Natural killer cell (primary cell): ENCODE measurements at regions not wholly inside any gene's neighbourhood (a gene's known extent, or its start where the extent isn't known, plus 50 kb on each side); places are given as distances from the start of the nearest gene placed in this dataset.

ENCODE experiments used
- ATAC-seq, 3 donors: fragments of 150-1000 bp in 2 of 3; fragments of 200-7000 bp in 1 of 3; cut with Tn5 transposase; 1 replicate in 1 of 3; 2 replicates in 2 of 3; pipeline ENCODE4 v1.10.0; 2021; ENCODE audit warnings: mild to moderate bottlenecking in 2 of 3, moderate library complexity in 2 of 3
- DNase-seq, 2 donors: peaks; one replicate each; pipeline versions ENCODE4 v3.0.0 to v3.0.0-alpha.2; 2013 to 2021; ENCODE audit warnings: mixed read lengths in 1 of 2
- H3K27ac ChIP-seq: one replicate; pipeline ENCODE4 v1.5.1; 2013; ENCODE audit warnings: mild to moderate bottlenecking, low read length
- H3K27me3 ChIP-seq: one replicate; pipeline ENCODE4 v1.6.1; 2013; ENCODE audit warnings: low read length; ENCODE audit not compliant: control insufficient read depth, insufficient read depth
- H3K36me3 ChIP-seq: one replicate; pipeline ENCODE4 v1.6.1; 2013; ENCODE audit warnings: low read length; ENCODE audit not compliant: control insufficient read depth, insufficient read depth
- H3K4me1 ChIP-seq: one replicate; pipeline ENCODE4 v1.6.1; 2013; ENCODE audit warnings: low read length; ENCODE audit not compliant: control insufficient read depth, insufficient read depth
- H3K4me3 ChIP-seq: one replicate; pipeline ENCODE4 v1.5.1; 2013; ENCODE audit warnings: low read length
- H3K9me3 ChIP-seq: one replicate; pipeline ENCODE4 v1.6.1; 2013; ENCODE audit warnings: low read length; ENCODE audit not compliant: control insufficient read depth, insufficient read depth
- H3K27ac Mint-ChIP-seq, 2 donors: one replicate each; pipeline ENCODE4 v1.8.0; 2022; ENCODE audit warnings: mild to moderate bottlenecking in 2 of 2, mixed read lengths in 2 of 2, moderate library complexity in 1 of 2
- H3K27me3 Mint-ChIP-seq, 2 donors: one replicate each; pipeline ENCODE4 v1.8.0; 2022; ENCODE audit warnings: low read depth in 2 of 2, mixed read lengths in 2 of 2
- H3K36me3 Mint-ChIP-seq: one replicate; pipeline ENCODE4 v1.8.0; 2022; ENCODE audit warnings: mixed read lengths
- H3K4me1 Mint-ChIP-seq, 2 donors: one replicate each; pipeline ENCODE4 v1.8.0; 2022; ENCODE audit warnings: mixed read lengths in 2 of 2
- H3K4me3 Mint-ChIP-seq: one replicate; pipeline ENCODE4 v1.8.0; 2022; ENCODE audit warnings: mild to moderate bottlenecking, moderate library complexity, mixed read lengths
- H3K9me3 Mint-ChIP-seq, 2 donors: one replicate each; pipeline ENCODE4 v1.8.0; 2022; ENCODE audit warnings: mixed read lengths in 2 of 2
- WGBS: methylation state at CpG from one replicate; pipeline ENCODE4 v1.1.7; 2013; ENCODE audit warnings: missing lambda C conversion rate; ENCODE audit not compliant: insufficient coverage; 5-methylcytosine and 5-hydroxymethylcytosine counted together
- intact Hi-C: fragments of 100-400 bp; cut with micrococcal nuclease; formaldehyde crosslinking; loops from one replicate; pipeline ENCODE4 v1.14.2; 2022
- TF ChIP-seq, protein P1 (sequence below): fragments of 200-600 bp; IDR thresholded peaks from one replicate; pipeline ENCODE4 v1.8.0; 2022; ENCODE audit warnings: antibody characterized with exemption

GRCh38 chr6:144729502-144729901 lies 444.4 kb downstream of the UTRN start:
- Histone ChIP-seq H3K36me3 (peaks cover 31% of the 10 kb centered on the region), H3K27me3 (no peaks in the 10 kb centered on the region), H3K4me3 (no peak overlapping the region), H3K9me3 (no peaks in the 10 kb centered on the region), H3K4me1 (peaks cover 8% of the 10 kb centered on the region), H3K27ac (no peak overlapping the region)
- peaks cover 42% of the 10 kb centered on the region in 2 donors for H3K4me1 Mint-ChIP-seq
- H3K27me3 Mint-ChIP-seq, result no peaks in the 10 kb centered on the region
- 100% methylated on average over 1 of the region's 3 CpGs for WGBS
- TF ChIP-seq, protein P1, sequence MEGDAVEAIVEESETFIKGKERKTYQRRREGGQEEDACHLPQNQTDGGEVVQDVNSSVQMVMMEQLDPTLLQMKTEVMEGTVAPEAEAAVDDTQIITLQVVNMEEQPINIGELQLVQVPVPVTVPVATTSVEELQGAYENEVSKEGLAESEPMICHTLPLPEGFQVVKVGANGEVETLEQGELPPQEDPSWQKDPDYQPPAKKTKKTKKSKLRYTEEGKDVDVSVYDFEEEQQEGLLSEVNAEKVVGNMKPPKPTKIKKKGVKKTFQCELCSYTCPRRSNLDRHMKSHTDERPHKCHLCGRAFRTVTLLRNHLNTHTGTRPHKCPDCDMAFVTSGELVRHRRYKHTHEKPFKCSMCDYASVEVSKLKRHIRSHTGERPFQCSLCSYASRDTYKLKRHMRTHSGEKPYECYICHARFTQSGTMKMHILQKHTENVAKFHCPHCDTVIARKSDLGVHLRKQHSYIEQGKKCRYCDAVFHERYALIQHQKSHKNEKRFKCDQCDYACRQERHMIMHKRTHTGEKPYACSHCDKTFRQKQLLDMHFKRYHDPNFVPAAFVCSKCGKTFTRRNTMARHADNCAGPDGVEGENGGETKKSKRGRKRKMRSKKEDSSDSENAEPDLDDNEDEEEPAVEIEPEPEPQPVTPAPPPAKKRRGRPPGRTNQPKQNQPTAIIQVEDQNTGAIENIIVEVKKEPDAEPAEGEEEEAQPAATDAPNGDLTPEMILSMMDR, result no peak
- DNase-seq, result no peak
- H3K4me3 Mint-ChIP-seq, result no peak overlapping the region
- no peak for ATAC-seq
- H3K36me3 Mint-ChIP-seq, result peaks cover 10% of the 10 kb centered on the region
- peak overlapping the region in 1 of 2 donors; percentile 45 for H3K27ac Mint-ChIP-seq
- peaks cover 0 to 3% of the 10 kb centered on the region in 2 donors for H3K9me3 Mint-ChIP-seq
- intact Hi-C loops, result no loop called here

DNA sequence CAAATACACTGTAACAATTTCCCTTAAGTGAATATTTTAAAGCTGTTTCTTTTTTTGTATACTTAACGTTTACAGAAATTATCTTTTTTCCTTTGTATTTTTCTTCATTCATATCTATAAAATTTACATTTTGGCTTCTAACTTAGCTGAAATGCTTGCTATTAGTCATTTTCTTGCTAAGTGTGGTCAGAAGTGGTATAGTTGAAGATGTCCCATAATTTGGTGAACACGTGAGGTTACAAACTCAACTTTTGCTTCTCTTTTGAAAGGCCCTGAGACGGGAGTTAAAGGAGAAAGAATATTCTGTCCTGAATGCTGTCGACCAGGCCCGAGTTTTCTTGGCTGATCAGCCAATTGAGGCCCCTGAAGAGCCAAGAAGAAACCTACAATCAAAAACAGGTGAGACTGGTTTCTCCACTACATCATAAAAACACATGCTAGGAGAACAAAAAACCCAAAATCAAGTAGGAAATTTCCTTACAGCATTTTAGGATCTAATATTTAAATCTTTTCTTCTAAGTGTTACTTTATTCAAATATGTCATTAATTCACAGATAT lies 445.0 kb downstream of the UTRN start:
- Histone ChIP-seq H3K27me3 (no peaks in the 10 kb centered on the region), H3K27ac (no peak overlapping the region), H3K36me3 (peaks cover 38% of the 10 kb centered on the region), H3K4me3 (no peak overlapping the region), H3K4me1 (peaks cover 8% of the 10 kb centered on the region), H3K9me3 (no peaks in the 10 kb centered on the region)
- WGBS, result 70% methylated on average over 4 of the region's 5 CpGs
- intact Hi-C loops, result no loop called here
- peaks cover 17% of the 10 kb centered on the region for H3K36me3 Mint-ChIP-seq
- peaks cover 42 to 43% of the 10 kb centered on the region in 2 donors for H3K4me1 Mint-ChIP-seq
- H3K27ac Mint-ChIP-seq, result peak overlapping the region in 1 of 2 donors; percentile 45
- peaks cover 0 to under 1% of the 10 kb centered on the region in 2 donors for H3K9me3 Mint-ChIP-seq
- no peaks in the 10 kb centered on the region for H3K27me3 Mint-ChIP-seq
- no peak for ATAC-seq
- TF ChIP-seq, protein P1, result no peak
- no peak for DNase-seq
- no peak overlapping the region for H3K4me3 Mint-ChIP-seq

DNA sequence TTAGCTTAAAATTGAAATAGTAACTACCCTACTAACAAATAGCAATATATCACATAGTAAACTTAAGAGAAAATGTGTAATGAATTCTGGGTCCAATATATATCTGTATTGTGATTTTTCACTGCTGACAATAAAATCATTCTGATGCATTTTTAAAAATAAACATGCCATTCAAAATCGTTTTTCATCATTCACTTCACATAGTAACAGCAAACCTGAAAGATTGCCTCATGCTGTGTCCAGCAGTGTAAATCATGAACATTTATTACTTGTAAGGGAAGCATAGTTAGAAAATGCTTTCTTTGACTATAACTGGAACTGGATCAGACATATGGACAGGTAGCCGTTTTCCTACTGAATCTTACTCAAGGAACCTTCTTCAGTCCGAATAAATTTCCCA lies 446.1 kb downstream of the UTRN start:
- no peak for ATAC-seq
- Histone ChIP-seq H3K36me3 (peaks cover 42% of the 10 kb centered on the region), H3K4me3 (no peak overlapping the region), H3K9me3 (no peaks in the 10 kb centered on the region), H3K4me1 (peaks cover 2% of the 10 kb centered on the region), H3K27me3 (no peaks in the 10 kb centered on the region), H3K27ac (no peak overlapping the region)
- H3K27ac Mint-ChIP-seq, result peak overlapping the region in 1 of 2 donors; percentile 19
- TF ChIP-seq, protein P1, result no peak
- no peak for DNase-seq
- no CpG with 5 or more reads among the region's 3 CpGs for WGBS
- H3K27me3 Mint-ChIP-seq, result no peaks in the 10 kb centered on the region
- no peaks in the 10 kb centered on the region for H3K9me3 Mint-ChIP-seq
- peaks cover 34% of the 10 kb centered on the region in 2 donors for H3K4me1 Mint-ChIP-seq
- intact Hi-C loops, result no loop called here
- peaks cover 18% of the 10 kb centered on the region for H3K36me3 Mint-ChIP-seq
- no peak overlapping the region for H3K4me3 Mint-ChIP-seq

- Mint-ChIP-seq H3K4me3 (no peak overlapping the region), H3K36me3 (peaks cover 18% of the 10 kb centered on the region), H3K4me1 (peaks cover 32 to 35% of the 10 kb centered on the region in 2 donors), H3K27ac (peak overlapping the region; percentile 0 to 69), H3K9me3 (no peaks in the 10 kb centered on the region), H3K27me3 (no peaks in the 10 kb centered on the region)
- Histone ChIP-seq H3K27me3 (no peaks in the 10 kb centered on the region), H3K4me1 (no peaks in the 10 kb centered on the region), H3K36me3 (peaks cover 46% of the 10 kb centered on the region), H3K4me3 (no peak overlapping the region), H3K9me3 (no peaks in the 10 kb centered on the region), H3K27ac (no peak overlapping the region)
- DNase-seq, result no peak
- ATAC-seq, result no peak
- intact Hi-C loops, result no loop called here
- 97% methylated on average over 6 of the region's 6 CpGs for WGBS
- TF ChIP-seq, protein P1, result no peak
Measured at GRCh38 chr6:144736763-144737162, 451.6 kb downstream of the UTRN start.
